Osteoblast (primary cell): ENCODE measurements at regions not wholly inside any gene's neighbourhood (a gene's known extent, or its start where the extent isn't known, plus 50 kb on each side); places are given as distances from the start of the nearest gene placed in this dataset.

Experiments
- DNase-seq: peaks from one replicate; pipeline ENCODE4 v3.0.0; 2011; ENCODE audit warnings: low spot score, mixed read lengths; ENCODE audit not compliant: insufficient read length; ENCODE audit errors: missing footprints
- H2AFZ ChIP-seq: 2 replicates; pipeline ENCODE4 v1.6.0; 2011; ENCODE audit warnings: mild to moderate bottlenecking, low read length
- H3K27ac ChIP-seq: 2 replicates; pipeline ENCODE4 v1.5.1; 2011; ENCODE audit warnings: mild to moderate bottlenecking, low read depth, low read length, moderate library complexity
- H3K27me3 ChIP-seq: 2 replicates; pipeline ENCODE4 v1.6.0; 2012; ENCODE audit warnings: mild to moderate bottlenecking, control low read depth, inconsistent platforms, low read length, moderate library complexity; ENCODE audit not compliant: insufficient read depth
- H3K36me3 ChIP-seq: 2 replicates; pipeline ENCODE4 v1.5.1; 2011; ENCODE audit warnings: mild to moderate bottlenecking, low read length, control low read depth, moderate library complexity; ENCODE audit not compliant: insufficient read depth
- H3K4me1 ChIP-seq: 2 replicates; pipeline ENCODE4 v1.5.1; 2011; ENCODE audit warnings: mild to moderate bottlenecking, low read length, control low read depth, moderate library complexity; ENCODE audit not compliant: insufficient read depth
- H3K4me2 ChIP-seq: 2 replicates; pipeline ENCODE4 v1.6.0; 2011; ENCODE audit warnings: mild to moderate bottlenecking, low read length; ENCODE audit not compliant: insufficient read depth
- H3K4me3 ChIP-seq: fragments of 200-600 bp; sonication (generic); 3 replicates; pipeline ENCODE4 v1.5.1; 2012; ENCODE audit warnings: mild to moderate bottlenecking, low read length, inconsistent platforms; ENCODE audit not compliant: insufficient read depth
- H3K79me2 ChIP-seq: 2 replicates; pipeline ENCODE4 v1.6.0; 2012; ENCODE audit warnings: mild to moderate bottlenecking, low read length, control low read depth, inconsistent platforms; ENCODE audit not compliant: insufficient read depth
- H3K9me3 ChIP-seq: 2 replicates; pipeline ENCODE4 v1.5.1; 2011; ENCODE audit warnings: low read depth, low read length, control low read depth
- H4K20me1 ChIP-seq: 2 replicates; pipeline ENCODE4 v1.6.0; 2012; ENCODE audit warnings: mild to moderate bottlenecking, low read length, control low read depth; ENCODE audit not compliant: insufficient read depth
- CTCF ChIP-seq: IDR thresholded peaks from 2 replicates; pipeline ENCODE4 v1.5.1; 2011; ENCODE audit warnings: mild to moderate bottlenecking, low read depth, low read length, moderate library complexity; ENCODE audit errors: extremely low read depth

GRCh38 chr12:34599530-34600513 is 577.5 kb downstream of the ALG10 start:
- Histone ChIP-seq H3K27me3 (no peaks in the 10 kb centered on the region), H3K9me3 (peaks cover 3% of the 10 kb centered on the region), H3K79me2 (no peaks in the 10 kb centered on the region), H2AFZ (no peak overlapping the region), H4K20me1 (no peaks in the 10 kb centered on the region), H3K36me3 (no peaks in the 10 kb centered on the region), H3K4me1 (no peaks in the 10 kb centered on the region), H3K27ac (no peak overlapping the region), H3K4me2 (no peak overlapping the region), H3K4me3 (no peak overlapping the region)
- peak; percentile 48 for DNase-seq
- TF ChIP-seq CTCF: no peak

- TF ChIP-seq CTCF: no peak
- no peak overlapping the region for H3K4me2 ChIP-seq
- H3K4me3 ChIP-seq: no peak overlapping the region
- no peaks in the 10 kb centered on the region for H4K20me1 ChIP-seq
- no peaks in the 10 kb centered on the region for H3K36me3 ChIP-seq
- peak; percentile 66 for DNase-seq
- no peaks in the 10 kb centered on the region for H3K27me3 ChIP-seq
- no peaks in the 10 kb centered on the region for H3K79me2 ChIP-seq
- no peak overlapping the region for H2AFZ ChIP-seq
- no peak overlapping the region for H3K27ac ChIP-seq
- H3K4me1 ChIP-seq: no peaks in the 10 kb centered on the region
- H3K9me3 ChIP-seq: peaks cover 2% of the 10 kb centered on the region
These were observed 578.5 kb downstream of the ALG10 start for GRCh38 chr12:34600592-34601462.

GRCh38 chr12:34601689-34602088 is 579.4 kb downstream of the ALG10 start:
- H3K4me1 ChIP-seq: no peaks in the 10 kb centered on the region
- no peaks in the 10 kb centered on the region for H3K27me3 ChIP-seq
- no peak overlapping the region for H3K4me2 ChIP-seq
- H3K36me3 ChIP-seq: no peaks in the 10 kb centered on the region
- H3K4me3 ChIP-seq: no peak overlapping the region
- no peaks in the 10 kb centered on the region for H3K9me3 ChIP-seq
- no peak overlapping the region for H3K27ac ChIP-seq
- H3K79me2 ChIP-seq: no peaks in the 10 kb centered on the region
- no peak for DNase-seq
- no peak overlapping the region for H2AFZ ChIP-seq
- TF ChIP-seq CTCF: no peak
- H4K20me1 ChIP-seq: no peaks in the 10 kb centered on the region
